Pancreas (tissue), 10 donors: ENCODE measurements at regions not wholly inside any gene's neighbourhood (a gene's known extent, or its start where the extent isn't known, plus 50 kb on each side); places are given as distances from the start of the nearest gene placed in this dataset.

Source experiments
- ATAC-seq, 4 donors: fragments of 200-7000 bp; cut with Tn5 transposase; one replicate each; pipeline versions ENCODE4 v1.8.0 to v1.9.1; 2020; ENCODE audit warnings: mild to moderate bottlenecking in 4 of 4, moderate library complexity in 4 of 4
- DNase-seq, 6 donors: peaks; one replicate each; pipeline ENCODE4 v3.0.0-alpha.2; 2020
- FAIRE-seq: peaks from 2 replicates; lab custom pipeline; 2012; peaks lifted over from hg19 to GRCh38; lab: Jason Lieb, UNC
- H3K27ac ChIP-seq, 4 donors: fragments of 200-600 bp; sonication (generic); 1 replicate in 3 of 4; 2 replicates in 1 of 4; pipeline versions ENCODE4 v1.5.0 to v1.8.0; 2020
- H3K27me3 ChIP-seq, 4 donors: fragments of 200-600 bp; one replicate each; pipeline ENCODE4 v1.8.0; 2021
- H3K36me3 ChIP-seq, 3 donors: fragments of 200-600 bp; sonication (generic) in 1 of 3; one replicate each; pipeline versions ENCODE4 v1.5.0 to v1.8.0; 2020 to 2021
- H3K4me1 ChIP-seq, 3 donors: fragments of 200-600 bp; one replicate each; pipeline ENCODE4 v1.8.0; 2021
- H3K4me3 ChIP-seq, 4 donors: fragments of 200-600 bp; sonication (generic) in 2 of 4; one replicate each; pipeline versions ENCODE4 v1.5.0 to v1.8.0; 2020 to 2021
- H3K9me3 ChIP-seq, 4 donors: fragments of 200-600 bp; one replicate each; pipeline ENCODE4 v1.8.0; 2021
- CTCF ChIP-seq, 4 donors: fragments of 200-600 bp; sonication (generic) in 3 of 4; IDR thresholded peaks; one replicate each; pipeline versions ENCODE4 v1.5.0 to v1.8.0; 2021; ENCODE audit warnings: antibody characterized with exemption in 4 of 4
- WGBS, 2 donors: extraction: QIAGEN DNeasy Blood & Tissue Kit; methylation state at CpG; one replicate each; pipeline ENCODE4 v1.1.7; 2013; 5-methylcytosine and 5-hydroxymethylcytosine counted together
- intact Hi-C, 3 donors: fragments of 100-400 bp; cut with DNase I; formaldehyde crosslinking; loops; one replicate each; pipeline versions ENCODE4 v1.11.1 to v1.14.2; 2022
- donor health status: healthy with polysubstance abuse.
- donor health status: DM: no; HTN: no; CAD: no; lungs with moderate emphysema.
- donor health status: DM: no; HTN: no; CAD: no.
- donor health status: control.
- donor health status: control.
- donor health status: Bipolar disorder and iron deficiency.
- donor health status: DM: yes; HTN: yes; CAD: no.
- donor health status: DM: no; HTN: no; CAD: no.
- donor health status: DM: no; HTN: no; CAD: no.
- donor health status: DM: yes; HTN: yes; CAD: no.

GRCh38 chr2:19746611-19747309 lies 155.0 kb downstream of the TTC32 start:
- FAIRE-seq (no peak), ATAC-seq (no peak)
- intact Hi-C loops, result no loop called here

DNA sequence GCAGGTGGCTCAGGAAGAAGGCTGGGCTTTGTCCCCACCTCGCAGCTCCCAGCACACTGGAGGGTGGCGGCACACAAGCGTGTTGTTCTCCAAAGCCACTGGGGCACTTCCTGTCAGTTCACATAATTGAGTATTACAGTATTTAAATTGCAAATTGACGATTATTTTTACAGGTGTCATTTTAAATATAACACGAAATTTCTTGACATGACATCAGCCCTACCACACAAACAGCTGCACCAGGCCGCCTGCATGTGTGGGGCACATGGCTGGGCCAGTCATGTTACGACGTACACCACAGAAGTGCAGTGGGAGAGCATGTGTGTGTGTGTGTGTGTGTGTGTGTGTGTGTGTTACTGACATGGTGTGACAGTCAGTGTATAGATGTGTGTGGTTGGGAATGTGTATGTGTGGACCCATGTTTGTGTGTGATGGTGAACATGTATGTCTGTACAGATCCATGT lies 155.6 kb downstream of the TTC32 start:
- no peak overlapping the region for H3K4me3 ChIP-seq
- H3K36me3 ChIP-seq, result no peaks in the 10 kb centered on the region
- FAIRE-seq, result no peak
- no peak for ATAC-seq
- no peaks in the 10 kb centered on the region for H3K27me3 ChIP-seq
- 87% methylated on average over 8 of the region's 8 CpGs for WGBS, 2 donors
- DNase-seq, result no peak
- no peak overlapping the region for H3K27ac ChIP-seq
- TF ChIP-seq CTCF (IDR thresholded peaks at IDR 0.05), result no peak
- H3K4me1 ChIP-seq, result no peaks in the 10 kb centered on the region
- no peaks in the 10 kb centered on the region for H3K9me3 ChIP-seq
- intact Hi-C loops, result no loop called here

More at GRCh38 chr2:19746611-19747309, 155.0 kb downstream of the TTC32 start:
- H3K27ac ChIP-seq, result no peak overlapping the region
- H3K4me3 ChIP-seq, result no peak overlapping the region
- no peak for DNase-seq
- TF ChIP-seq CTCF (IDR thresholded peaks at IDR 0.05), result no peak
- no peaks in the 10 kb centered on the region for H3K9me3 ChIP-seq
- no peaks in the 10 kb centered on the region for H3K36me3 ChIP-seq
- H3K27me3 ChIP-seq, result no peaks in the 10 kb centered on the region
- no peaks in the 10 kb centered on the region for H3K4me1 ChIP-seq
- WGBS, 2 donors, result 90 to 91% methylated on average over 13 of the region's 13 CpGs

GRCh38 chr2:19745318-19746136 lies 156.3 kb downstream of the TTC32 start:
- FAIRE-seq (no peak), DNase-seq (no peak), ATAC-seq (no peak)
- no peak for TF ChIP-seq CTCF (IDR thresholded peaks at IDR 0.05)
- no peaks in the 10 kb centered on the region for H3K4me1 ChIP-seq
- intact Hi-C loops, result no loop called here
- no peak overlapping the region for H3K27ac ChIP-seq
- H3K9me3 ChIP-seq, result no peaks in the 10 kb centered on the region
- no peak overlapping the region for H3K4me3 ChIP-seq
- no peaks in the 10 kb centered on the region for H3K36me3 ChIP-seq
- no peaks in the 10 kb centered on the region for H3K27me3 ChIP-seq
- 87 to 91% methylated on average over 17 of the region's 17 CpGs for WGBS, 2 donors

GRCh38 chr2:19744456-19745199 lies 157.2 kb downstream of the TTC32 start:
- no peak for TF ChIP-seq CTCF (IDR thresholded peaks at IDR 0.05)
- Histone ChIP-seq H3K27me3 (no peaks in the 10 kb centered on the region), H3K4me1 (no peaks in the 10 kb centered on the region), H3K4me3 (no peak overlapping the region), H3K27ac (no peak overlapping the region), H3K9me3 (no peaks in the 10 kb centered on the region), H3K36me3 (no peaks in the 10 kb centered on the region)
- ATAC-seq (no peak), DNase-seq (no peak), FAIRE-seq (no peak)
- 88 to 92% methylated on average over 8 of the region's 8 CpGs for WGBS, 2 donors
- intact Hi-C loops, result no loop called here
